A549 (cell line): ENCODE measurements at regions not wholly inside any gene's neighbourhood (a gene's known extent, or its start where the extent isn't known, plus 50 kb on each side); places are given as distances from the start of the nearest gene placed in this dataset.

ENCODE experiments used
- ATAC-seq, 2 experiments: fragments of 200-7000 bp in 1 of 2; fragments of >200 bp in 1 of 2; cut with Nextera tagmentation in 1 of 2; cut with Tn5 transposase in 1 of 2; 3 replicates each; pipeline versions ENCODE4 v1.8.0 to v1.9.1; 2018 to 2020; ENCODE audit warnings: mild to moderate bottlenecking in 1 of 2, moderate library complexity in 1 of 2
- CTCF ChIA-PET: fragments of 300-600 bp; sonication (Branson Sonifier 250); formaldehyde crosslinking; extraction: SDS; loops from one replicate; lab custom pipeline; 2021; ENCODE audit warnings: antibody characterized with exemption, inconsistent platforms; lab: Yijun Ruan, JAX
- POLR2A ChIA-PET: fragments of 350-600 bp; formaldehyde crosslinking; extraction: SDS; loops from one replicate; lab custom pipeline; 2021; ENCODE audit warnings: antibody characterized with exemption, inconsistent platforms; lab: Yijun Ruan, JAX
- DNase-seq, 2 experiments: peaks; one replicate each; pipeline versions ENCODE4 v3.0.0 to v3.0.0-alpha.2; 2011 to 2016; ENCODE audit warnings: low read depth in 1 of 2, low spot score in 1 of 2
- FAIRE-seq: peaks from 2 replicates; lab custom pipeline; 2011; peaks lifted over from hg19 to GRCh38; lab: Jason Lieb, UNC
- H3K27ac ChIP-seq, 2 experiments: fragments of >200 bp; sonication (Bioruptor Twin); formaldehyde crosslinking; 3 replicates each; pipeline ENCODE4 v1.5.1; 2016 to 2017
- H3K4me1 ChIP-seq: fragments of >200 bp; sonication (Bioruptor Twin); formaldehyde crosslinking; 3 replicates; pipeline ENCODE4 v1.6.1; 2016
- H3K4me2 ChIP-seq: fragments of >200 bp; sonication (Bioruptor Twin); formaldehyde crosslinking; 3 replicates; pipeline ENCODE4 v1.6.1; 2016
- H3K4me3 ChIP-seq: fragments of >200 bp; sonication (Bioruptor Twin); formaldehyde crosslinking; 3 replicates; pipeline ENCODE4 v1.5.1; 2016
- H3K9me3 ChIP-seq: fragments of >200 bp; sonication (Bioruptor Twin); formaldehyde crosslinking; 3 replicates; pipeline ENCODE4 v1.6.1; 2016
- CBX2 ChIP-seq: fragments of 200-600 bp; sonication (generic); IDR thresholded peaks from 2 replicates; pipeline ENCODE4 v1.6.1; 2016; ENCODE audit warnings: low read depth, mild to moderate bottlenecking, borderline replicate concordance
- CEBPB ChIP-seq, 2 experiments: fragments of >200 bp in 1 of 2; sonication (Bioruptor Twin) in 1 of 2; formaldehyde crosslinking in 1 of 2; IDR thresholded peaks; 2 replicates each; pipeline ENCODE4 v1.6.1; 2012 to 2016
- CHD2 ChIP-seq: fragments of 150-350 bp; IDR thresholded peaks from 2 replicates; pipeline ENCODE4 v1.6.1; 2014; ENCODE audit warnings: low read length; ENCODE audit not compliant: partially characterized antibody
- CHD4 ChIP-seq: fragments of 200-600 bp; sonication (generic); IDR thresholded peaks from 2 replicates; pipeline ENCODE4 v1.6.1; 2016; ENCODE audit warnings: antibody characterized with exemption, mild to moderate bottlenecking, borderline replicate concordance
- EHMT2 ChIP-seq: fragments of 200-600 bp; sonication (generic); IDR thresholded peaks from 2 replicates; pipeline ENCODE4 v1.6.1; 2016; ENCODE audit warnings: antibody characterized with exemption, low read depth, mild to moderate bottlenecking, moderate library complexity
- EP300 ChIP-seq, 2 experiments: fragments of >200 bp; sonication (Bioruptor Twin); formaldehyde crosslinking; IDR thresholded peaks; 2 replicates in 1 of 2; 3 replicates in 1 of 2; pipeline ENCODE4 v1.6.1; 2016 to 2017
- FOSB ChIP-seq: fragments of 250-450 bp; sonication (Bioruptor Pico); IDR thresholded peaks from 2 replicates; pipeline ENCODE4 v1.5.0; 2020; ENCODE audit warnings: mild to moderate bottlenecking, moderate library complexity
- FOSL2 ChIP-seq, 2 experiments: fragments of 450-650 bp in 1 of 2; fragments of >200 bp in 1 of 2; sonication (Bioruptor Twin) in 1 of 2; formaldehyde crosslinking; IDR thresholded peaks; 2 replicates each; pipeline versions ENCODE4 v1.5.0 to v1.6.1; 2016 to 2020; ENCODE audit warnings: mild to moderate bottlenecking in 1 of 2, moderate library complexity in 1 of 2
- FOXS1 ChIP-seq: fragments of 250-450 bp; sonication (Bioruptor Pico); IDR thresholded peaks from 2 replicates; pipeline ENCODE4 v1.5.0; 2020; ENCODE audit warnings: mild to moderate bottlenecking, moderate library complexity
- GATA3 ChIP-seq: IDR thresholded peaks from 2 replicates; pipeline ENCODE4 v1.6.1; 2012; ENCODE audit warnings: borderline replicate concordance
- HEYL ChIP-seq: fragments of 250-450 bp; sonication (Bioruptor Pico); IDR thresholded peaks from 2 replicates; pipeline ENCODE4 v1.8.0; 2021; ENCODE audit warnings: mild to moderate bottlenecking, moderate library complexity
- HOXA7 ChIP-seq: fragments of 250-450 bp; sonication (Bioruptor Pico); IDR thresholded peaks from 2 replicates; pipeline ENCODE4 v1.5.0; 2020; ENCODE audit warnings: mild to moderate bottlenecking, moderate library complexity
- HOXB13 ChIP-seq: fragments of 250-450 bp; sonication (Bioruptor Pico); IDR thresholded peaks from 2 replicates; pipeline ENCODE4 v1.5.0; 2020; ENCODE audit warnings: low read depth, mild to moderate bottlenecking, moderate library complexity
- HOXB5 ChIP-seq: fragments of 250-450 bp; sonication (Bioruptor Pico); IDR thresholded peaks from 2 replicates; pipeline ENCODE4 v1.5.0; 2020; ENCODE audit warnings: mild to moderate bottlenecking, moderate library complexity
- KDM1A ChIP-seq: fragments of 200-600 bp; sonication (generic); IDR thresholded peaks from 2 replicates; pipeline ENCODE4 v1.6.1; 2016; ENCODE audit warnings: low read depth, mild to moderate bottlenecking
- MAFK ChIP-seq: fragments of 450-650 bp; IDR thresholded peaks from 2 replicates; pipeline ENCODE4 v1.6.1; 2014; ENCODE audit not compliant: partially characterized antibody
- RAD21 ChIP-seq, 2 experiments: fragments of >200 bp in 1 of 2; sonication (Bioruptor Twin) in 1 of 2; formaldehyde crosslinking in 1 of 2; IDR thresholded peaks in 1 of 2; conservative IDR thresholded peaks in 1 of 2; 2 replicates in 1 of 2; 3 replicates in 1 of 2; pipeline ENCODE4 v1.6.1; 2012 to 2018; ENCODE audit warnings: inconsistent platforms in 1 of 2
- RCOR1 ChIP-seq: fragments of 150-350 bp; IDR thresholded peaks from 2 replicates; pipeline ENCODE4 v1.6.1; 2014; ENCODE audit warnings: antibody characterized with exemption, low read length, low read depth
- ZFP36 ChIP-seq: fragments of 450-650 bp; IDR thresholded peaks from 2 replicates; pipeline ENCODE4 v1.6.1; 2014; ENCODE audit warnings: borderline replicate concordance; ENCODE audit not compliant: partially characterized antibody
- ZSCAN20 ChIP-seq: fragments of 250-450 bp; sonication (Bioruptor Pico); IDR thresholded peaks from 2 replicates; pipeline ENCODE4 v1.8.0; 2022; ENCODE audit warnings: mild to moderate bottlenecking, moderate library complexity
- WGBS: methylation state at CpG from one replicate; pipeline ENCODE4 v1.1.6; 2017; ENCODE audit errors: missing lambda C conversion rate; 5-methylcytosine and 5-hydroxymethylcytosine counted together
- TF ChIP-seq, protein P1 (sequence below): fragments of >200 bp; sonication (Bioruptor Twin); formaldehyde crosslinking; IDR thresholded peaks from 3 replicates; pipeline ENCODE4 v1.6.1; 2016
- TF ChIP-seq, protein P2 (sequence below): IDR thresholded peaks from 2 replicates; pipeline ENCODE4 v1.6.1; 2012
- TF ChIP-seq, protein P3 (sequence below): fragments of 450-650 bp; IDR thresholded peaks from 2 replicates; pipeline ENCODE4 v1.6.1; 2014; ENCODE audit warnings: antibody characterized with exemption
- TF ChIP-seq, protein P4 (sequence below): fragments of >200 bp; sonication (Bioruptor Twin); formaldehyde crosslinking; IDR thresholded peaks from 3 replicates; pipeline ENCODE4 v1.5.1; 2016
- TF ChIP-seq, protein P5 (sequence below): fragments of 150-350 bp; IDR thresholded peaks from 2 replicates; pipeline ENCODE4 v1.6.1; 2014; ENCODE audit warnings: low read depth, mild to moderate bottlenecking, low read length

DNA sequence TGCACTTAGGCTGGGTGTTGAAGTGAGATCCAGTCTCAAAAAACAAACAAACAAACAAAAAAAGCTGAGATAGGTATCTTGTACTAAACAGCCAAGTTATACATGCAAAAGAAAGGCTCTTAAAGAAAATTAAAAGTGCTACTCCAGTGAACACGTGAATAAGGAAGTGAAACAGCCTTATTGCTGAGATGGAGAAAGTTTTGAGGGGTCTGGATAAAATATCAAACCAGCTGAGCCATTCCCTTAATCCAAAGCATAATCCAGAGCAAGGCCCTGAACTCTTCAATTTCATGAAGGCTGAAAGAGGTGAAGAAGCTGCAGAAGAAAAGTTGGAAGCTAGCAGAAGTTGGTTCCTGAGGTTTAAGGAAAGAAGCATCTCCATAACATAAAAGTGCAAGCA lies 360.5 kb upstream of the DAB1 start:
- ChIA-PET CTCF (no interaction called here), POLR2A (no interaction called here)
- no peaks in the 10 kb centered on the region for H3K4me1 ChIP-seq
- H3K4me3 ChIP-seq = no peak overlapping the region
- H3K27ac ChIP-seq = no peak overlapping the region
- 0% methylated on average over 1 of the region's 1 CpG for WGBS
- ATAC-seq = no peak
- DNase-seq = no peak
- TF ChIP-seq, protein P1, sequence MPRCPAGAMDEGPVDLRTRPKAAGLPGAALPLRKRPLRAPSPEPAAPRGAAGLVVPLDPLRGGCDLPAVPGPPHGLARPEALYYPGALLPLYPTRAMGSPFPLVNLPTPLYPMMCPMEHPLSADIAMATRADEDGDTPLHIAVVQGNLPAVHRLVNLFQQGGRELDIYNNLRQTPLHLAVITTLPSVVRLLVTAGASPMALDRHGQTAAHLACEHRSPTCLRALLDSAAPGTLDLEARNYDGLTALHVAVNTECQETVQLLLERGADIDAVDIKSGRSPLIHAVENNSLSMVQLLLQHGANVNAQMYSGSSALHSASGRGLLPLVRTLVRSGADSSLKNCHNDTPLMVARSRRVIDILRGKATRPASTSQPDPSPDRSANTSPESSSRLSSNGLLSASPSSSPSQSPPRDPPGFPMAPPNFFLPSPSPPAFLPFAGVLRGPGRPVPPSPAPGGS = no peak
- TF ChIP-seq HOXA7 (CRISPR knock-in tag) (no peak), CBX2 (no peak), EP300 (IDR thresholded peaks at IDR 0.05) (no peak), HOXB13 (no peak), RAD21 (conservative IDR thresholded peaks at IDR 0.05 in 1 of 2, IDR thresholded peaks at IDR 0.05 in 1 of 2) (no peak), KDM1A (no peak), FOSB (no peak)
- TF ChIP-seq, protein P2, sequence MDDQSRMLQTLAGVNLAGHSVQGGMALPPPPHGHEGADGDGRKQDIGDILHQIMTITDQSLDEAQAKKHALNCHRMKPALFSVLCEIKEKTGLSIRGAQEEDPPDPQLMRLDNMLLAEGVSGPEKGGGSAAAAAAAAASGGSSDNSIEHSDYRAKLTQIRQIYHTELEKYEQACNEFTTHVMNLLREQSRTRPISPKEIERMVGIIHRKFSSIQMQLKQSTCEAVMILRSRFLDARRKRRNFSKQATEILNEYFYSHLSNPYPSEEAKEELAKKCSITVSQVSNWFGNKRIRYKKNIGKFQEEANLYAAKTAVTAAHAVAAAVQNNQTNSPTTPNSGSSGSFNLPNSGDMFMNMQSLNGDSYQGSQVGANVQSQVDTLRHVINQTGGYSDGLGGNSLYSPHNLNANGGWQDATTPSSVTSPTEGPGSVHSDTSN = no peak
- TF ChIP-seq, protein P3, sequence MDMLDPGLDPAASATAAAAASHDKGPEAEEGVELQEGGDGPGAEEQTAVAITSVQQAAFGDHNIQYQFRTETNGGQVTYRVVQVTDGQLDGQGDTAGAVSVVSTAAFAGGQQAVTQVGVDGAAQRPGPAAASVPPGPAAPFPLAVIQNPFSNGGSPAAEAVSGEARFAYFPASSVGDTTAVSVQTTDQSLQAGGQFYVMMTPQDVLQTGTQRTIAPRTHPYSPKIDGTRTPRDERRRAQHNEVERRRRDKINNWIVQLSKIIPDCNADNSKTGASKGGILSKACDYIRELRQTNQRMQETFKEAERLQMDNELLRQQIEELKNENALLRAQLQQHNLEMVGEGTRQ = no peak
- no peaks in the 10 kb centered on the region for H3K9me3 ChIP-seq
- FAIRE-seq = no peak
- H3K4me2 ChIP-seq = no peak overlapping the region

DNA sequence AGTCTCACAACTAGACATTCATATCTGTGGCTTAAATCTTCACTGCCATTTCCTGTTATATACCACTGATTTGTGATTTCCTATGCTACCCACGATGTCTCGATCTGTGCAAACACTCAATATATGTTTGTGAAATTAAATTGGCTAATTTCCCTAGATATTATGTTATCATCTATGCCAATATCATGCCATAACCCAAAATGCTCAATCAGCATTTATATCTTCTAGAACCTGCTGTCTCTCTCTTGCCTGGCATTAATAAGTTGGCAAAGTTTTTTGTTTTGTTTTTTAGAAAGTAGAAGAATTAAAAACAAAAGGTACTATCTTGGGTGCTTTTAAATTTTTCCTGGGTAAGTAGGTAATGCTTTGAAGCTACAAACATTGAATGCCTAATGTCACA lies 358.5 kb upstream of the DAB1 start:
- POLR2A ChIA-PET = no interaction called here
- no peaks in the 10 kb centered on the region for H3K4me1 ChIP-seq
- CTCF ChIA-PET = no interaction called here
- ATAC-seq (no peak), DNase-seq (no peak), FAIRE-seq (no peak)
- no peaks in the 10 kb centered on the region for H3K9me3 ChIP-seq
- no peak overlapping the region for H3K27ac ChIP-seq
- no peak overlapping the region for H3K4me3 ChIP-seq
- WGBS = 0% methylated on average over 2 of the region's 2 CpGs
- no peak overlapping the region for H3K4me2 ChIP-seq
- TF ChIP-seq EHMT2 (no peak), MAFK (peak; percentile 80)

DNA sequence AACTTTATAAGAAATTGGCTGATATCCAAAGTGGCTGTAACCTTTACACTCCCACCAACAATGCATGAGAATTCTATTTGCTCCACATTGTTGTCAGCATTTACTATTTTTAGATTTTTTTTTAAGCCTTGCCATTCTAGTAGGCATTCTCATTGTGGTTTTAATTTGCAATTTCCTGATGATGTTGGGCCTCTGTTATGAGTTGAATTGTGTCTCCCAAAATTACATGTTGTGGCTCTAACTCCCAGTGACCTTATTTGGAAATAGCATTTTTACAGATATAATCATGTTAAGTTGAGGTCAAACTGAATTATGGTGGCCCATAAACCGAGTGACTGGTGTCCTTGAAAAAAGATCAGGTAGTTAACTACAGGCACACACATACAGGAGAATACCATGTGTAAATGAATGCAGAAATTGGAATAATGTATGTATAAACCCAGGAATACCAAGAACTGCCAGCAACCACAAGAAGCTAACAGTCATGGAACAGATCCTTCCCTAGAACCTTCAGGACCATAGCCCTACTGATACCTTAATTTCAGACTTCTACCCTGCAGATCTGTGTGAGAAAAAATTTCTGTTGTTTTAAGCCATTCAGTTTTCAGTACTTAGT lies 348.8 kb upstream of the DAB1 start:
- ATAC-seq (no peak), DNase-seq (no peak), FAIRE-seq (no peak)
- H3K9me3 ChIP-seq = no peaks in the 10 kb centered on the region
- POLR2A ChIA-PET = no interaction called here
- TF ChIP-seq CHD4 = no peak
- TF ChIP-seq CHD2 = no peak
- TF ChIP-seq GATA3 = no peak
- TF ChIP-seq, protein P4, sequence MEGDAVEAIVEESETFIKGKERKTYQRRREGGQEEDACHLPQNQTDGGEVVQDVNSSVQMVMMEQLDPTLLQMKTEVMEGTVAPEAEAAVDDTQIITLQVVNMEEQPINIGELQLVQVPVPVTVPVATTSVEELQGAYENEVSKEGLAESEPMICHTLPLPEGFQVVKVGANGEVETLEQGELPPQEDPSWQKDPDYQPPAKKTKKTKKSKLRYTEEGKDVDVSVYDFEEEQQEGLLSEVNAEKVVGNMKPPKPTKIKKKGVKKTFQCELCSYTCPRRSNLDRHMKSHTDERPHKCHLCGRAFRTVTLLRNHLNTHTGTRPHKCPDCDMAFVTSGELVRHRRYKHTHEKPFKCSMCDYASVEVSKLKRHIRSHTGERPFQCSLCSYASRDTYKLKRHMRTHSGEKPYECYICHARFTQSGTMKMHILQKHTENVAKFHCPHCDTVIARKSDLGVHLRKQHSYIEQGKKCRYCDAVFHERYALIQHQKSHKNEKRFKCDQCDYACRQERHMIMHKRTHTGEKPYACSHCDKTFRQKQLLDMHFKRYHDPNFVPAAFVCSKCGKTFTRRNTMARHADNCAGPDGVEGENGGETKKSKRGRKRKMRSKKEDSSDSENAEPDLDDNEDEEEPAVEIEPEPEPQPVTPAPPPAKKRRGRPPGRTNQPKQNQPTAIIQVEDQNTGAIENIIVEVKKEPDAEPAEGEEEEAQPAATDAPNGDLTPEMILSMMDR = no peak
- TF ChIP-seq FOSL2 (IDR thresholded peaks at IDR 0.05) = no peak
- no peak for TF ChIP-seq FOSL2 (CRISPR knock-in tag; IDR thresholded peaks at IDR 0.05)
- no peak for TF ChIP-seq HOXB13
- TF ChIP-seq HEYL (CRISPR knock-in tag) = no peak
- no peak for TF ChIP-seq RCOR1
- no peak for TF ChIP-seq CEBPB (IDR thresholded peaks at IDR 0.05)
- no peak for TF ChIP-seq FOXS1 (CRISPR knock-in tag)
- TF ChIP-seq, protein P5, sequence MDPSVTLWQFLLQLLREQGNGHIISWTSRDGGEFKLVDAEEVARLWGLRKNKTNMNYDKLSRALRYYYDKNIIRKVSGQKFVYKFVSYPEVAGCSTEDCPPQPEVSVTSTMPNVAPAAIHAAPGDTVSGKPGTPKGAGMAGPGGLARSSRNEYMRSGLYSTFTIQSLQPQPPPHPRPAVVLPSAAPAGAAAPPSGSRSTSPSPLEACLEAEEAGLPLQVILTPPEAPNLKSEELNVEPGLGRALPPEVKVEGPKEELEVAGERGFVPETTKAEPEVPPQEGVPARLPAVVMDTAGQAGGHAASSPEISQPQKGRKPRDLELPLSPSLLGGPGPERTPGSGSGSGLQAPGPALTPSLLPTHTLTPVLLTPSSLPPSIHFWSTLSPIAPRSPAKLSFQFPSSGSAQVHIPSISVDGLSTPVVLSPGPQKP = no peak
- TF ChIP-seq HOXB5 (CRISPR knock-in tag) = no peak
- TF ChIP-seq ZFP36 = no peak
- no peak for TF ChIP-seq ZSCAN20 (CRISPR knock-in tag)
- H3K27ac ChIP-seq = no peak overlapping the region
- no peak overlapping the region for H3K4me2 ChIP-seq
- H3K4me3 ChIP-seq = no peak overlapping the region
- H3K4me1 ChIP-seq = no peaks in the 10 kb centered on the region
- 8% methylated on average over 1 of the region's 1 CpG for WGBS
- CTCF ChIA-PET = interaction anchor here (0.6 to 1.1 kb wide), 2 partner anchors 67 to 570 kb away, joined by 3 read pairs; no protein-coding TSS in a partner anchor
